ENCODE measurements at regions not wholly inside any gene's neighbourhood (a gene's known extent, or its start where the extent isn't known, plus 50 kb on each side); places are given as distances from the start of the nearest gene placed in this dataset.
"Not testable (repeated sequence)": the region's sequence is repeated elsewhere in the genome, so short reads cannot be mapped to it uniquely, and the experiment has no call there.

- DNase-seq (ENCODE audit: low spot score) = no peak
These were observed 177.1 kb downstream of the DMAC1 start for GRCh38 chr9:7622481-7622880.

GRCh38 chr9:7615344-7615743 lies 184.2 kb downstream of the DMAC1 start:
- DNase-seq (ENCODE audit: low spot score) = no peak

- no peak for DNase-seq (ENCODE audit: low spot score)
These were observed 185.6 kb downstream of the DMAC1 start for GRCh38 chr9:7613931-7614330.

GRCh38 chr9:7608261-7608660 lies 191.3 kb downstream of the DMAC1 start:
- DNase-seq (ENCODE audit: low spot score) = no peak

- DNase-seq (ENCODE audit: low spot score) = no peak
These were observed 192.2 kb downstream of the DMAC1 start for GRCh38 chr9:7607421-7607820.

GRCh38 chr9:7606591-7606990 lies 193.0 kb downstream of the DMAC1 start:
- DNase-seq (ENCODE audit: low spot score) = no peak

- no peak for DNase-seq (ENCODE audit: low spot score)
These were observed 197.8 kb downstream of the DMAC1 start for GRCh38 chr9:7601739-7602138.

- no peak for DNase-seq (ENCODE audit: low spot score)
These were observed 201.9 kb downstream of the DMAC1 start for GRCh38 chr9:7597716-7598115.

GRCh38 chr9:7592321-7593316 lies 207.0 kb downstream of the DMAC1 start:
- DNase-seq (ENCODE audit: low spot score) = no peak

- DNase-seq (ENCODE audit: low spot score) = no peak
These were observed 208.1 kb downstream of the DMAC1 start for GRCh38 chr9:7591501-7591900.

GRCh38 chr9:7580568-7580967 lies 219.0 kb downstream of the DMAC1 start:
- no peak for DNase-seq (ENCODE audit: low spot score)

- DNase-seq (ENCODE audit: low spot score) = no peak
These were observed 220.2 kb downstream of the DMAC1 start for GRCh38 chr9:7579351-7579750.

- DNase-seq (ENCODE audit: low spot score) = no peak
These were observed 220.6 kb downstream of the DMAC1 start for GRCh38 chr9:7578951-7579350.

GRCh38 chr9:7570107-7570720 lies 229.4 kb downstream of the DMAC1 start:
- peak; percentile 81 for DNase-seq (ENCODE audit: low spot score)

GRCh38 chr9:7567687-7568086 lies 231.9 kb downstream of the DMAC1 start:
- DNase-seq (ENCODE audit: low spot score) = no peak

- no peak for DNase-seq (ENCODE audit: low spot score)
These were observed 238.0 kb downstream of the DMAC1 start for GRCh38 chr9:7561527-7562080.

GRCh38 chr9:7560669-7561305 lies 238.8 kb downstream of the DMAC1 start:
- DNase-seq (ENCODE audit: low spot score) = no peak

GRCh38 chr9:7554699-7555098 lies 244.9 kb downstream of the DMAC1 start:
- no peak for DNase-seq (ENCODE audit: low spot score)

- not testable (repeated sequence) for DNase-seq (ENCODE audit: low spot score)
These were observed 246.9 kb downstream of the DMAC1 start for GRCh38 chr9:7552706-7553105.

GRCh38 chr9:7549249-7549648 lies 250.3 kb downstream of the DMAC1 start:
- no peak for DNase-seq (ENCODE audit: low spot score)

GRCh38 chr9:7546261-7546660 lies 253.3 kb downstream of the DMAC1 start:
- no peak for DNase-seq (ENCODE audit: low spot score)

- no peak for DNase-seq (ENCODE audit: low spot score)
These were observed 254.0 kb downstream of the DMAC1 start for GRCh38 chr9:7545371-7546165.
